Osteocyte (in vitro differentiated cells): ENCODE measurements at regions not wholly inside any gene's neighbourhood (a gene's known extent, or its start where the extent isn't known, plus 50 kb on each side); places are given as distances from the start of the nearest gene placed in this dataset.

ENCODE experiments used
- DNase-seq: peaks from one replicate; pipeline ENCODE4 v3.0.0; 2021; ENCODE audit warnings: mixed read lengths; ENCODE audit not compliant: unreplicated experiment; ENCODE audit errors: extremely low spot score
- H3K27ac Mint-ChIP-seq: one replicate; pipeline ENCODE4 v1.8.0; 2021; ENCODE audit warnings: mild to moderate bottlenecking, mixed read lengths; ENCODE audit not compliant: unreplicated experiment
- H3K27me3 Mint-ChIP-seq: one replicate; pipeline ENCODE4 v1.8.0; 2021; ENCODE audit warnings: mixed read lengths; ENCODE audit not compliant: unreplicated experiment
- H3K36me3 Mint-ChIP-seq: one replicate; pipeline ENCODE4 v1.8.0; 2021; ENCODE audit warnings: mixed read lengths; ENCODE audit not compliant: unreplicated experiment
- H3K4me1 Mint-ChIP-seq: one replicate; pipeline ENCODE4 v1.8.0; 2021; ENCODE audit warnings: mixed read lengths; ENCODE audit not compliant: unreplicated experiment
- H3K4me3 Mint-ChIP-seq: one replicate; pipeline ENCODE4 v1.8.0; 2021; ENCODE audit warnings: mild to moderate bottlenecking, moderate library complexity, mixed read lengths; ENCODE audit not compliant: unreplicated experiment
- H3K9me3 Mint-ChIP-seq: one replicate; pipeline ENCODE4 v1.8.0; 2021; ENCODE audit warnings: mixed read lengths; ENCODE audit not compliant: unreplicated experiment
- CTCF ChIP-seq: fragments of 200-600 bp; sonication (generic); IDR thresholded peaks from 2 replicates; pipeline ENCODE4 v1.5.0; 2021; ENCODE audit warnings: antibody characterized with exemption, mild to moderate bottlenecking, moderate library complexity

- Mint-ChIP-seq H3K4me1 (peaks cover 20% of the 10 kb centered on the region), H3K27me3 (peaks cover 3% of the 10 kb centered on the region), H3K36me3 (no peaks in the 10 kb centered on the region), H3K27ac (no peak overlapping the region), H3K4me3 (no peak overlapping the region), H3K9me3 (no peaks in the 10 kb centered on the region)
- no peak for DNase-seq
- TF ChIP-seq CTCF: no peak
These were observed 274.5 kb downstream of the C16orf95 start for GRCh38 chr16:87042551-87043230.

- Mint-ChIP-seq H3K4me3 (no peak overlapping the region), H3K36me3 (no peaks in the 10 kb centered on the region), H3K9me3 (no peaks in the 10 kb centered on the region), H3K27me3 (peaks cover 3% of the 10 kb centered on the region), H3K27ac (no peak overlapping the region), H3K4me1 (peaks cover 20% of the 10 kb centered on the region)
- no peak for DNase-seq
- no peak for TF ChIP-seq CTCF
These were observed 273.8 kb downstream of the C16orf95 start for GRCh38 chr16:87043231-87044031.

GRCh38 chr16:87044032-87044382, 273.2 kb downstream of the C16orf95 start:
- Mint-ChIP-seq H3K27ac (no peak overlapping the region), H3K9me3 (no peaks in the 10 kb centered on the region), H3K4me3 (no peak overlapping the region), H3K36me3 (no peaks in the 10 kb centered on the region), H3K27me3 (peaks cover 1% of the 10 kb centered on the region), H3K4me1 (peaks cover 20% of the 10 kb centered on the region)
- no peak for DNase-seq
- no peak for TF ChIP-seq CTCF

GRCh38 chr16:87044829-87045228, 272.4 kb downstream of the C16orf95 start:
- peaks cover 20% of the 10 kb centered on the region for H3K4me1 Mint-ChIP-seq
- no peaks in the 10 kb centered on the region for H3K27me3 Mint-ChIP-seq
- no peaks in the 10 kb centered on the region for H3K9me3 Mint-ChIP-seq
- no peak for DNase-seq
- no peak overlapping the region for H3K27ac Mint-ChIP-seq
- no peaks in the 10 kb centered on the region for H3K36me3 Mint-ChIP-seq
- TF ChIP-seq CTCF: no peak
- no peak overlapping the region for H3K4me3 Mint-ChIP-seq

- Mint-ChIP-seq H3K27me3 (no peaks in the 10 kb centered on the region), H3K36me3 (no peaks in the 10 kb centered on the region)
These were observed 271.6 kb downstream of the C16orf95 start for GRCh38 chr16:87045466-87046216.

More at GRCh38 chr16:87045466-87046216, 271.6 kb downstream of the C16orf95 start:
- peaks cover 20% of the 10 kb centered on the region for H3K4me1 Mint-ChIP-seq
- no peak overlapping the region for H3K4me3 Mint-ChIP-seq
- H3K9me3 Mint-ChIP-seq: no peaks in the 10 kb centered on the region
- H3K27ac Mint-ChIP-seq: no peak overlapping the region
- no peak for DNase-seq
- TF ChIP-seq CTCF: no peak
